ENCODE measurements at regions not wholly inside any gene's neighbourhood (a gene's known extent, or its start where the extent isn't known, plus 50 kb on each side); places are given as distances from the start of the nearest gene placed in this dataset.

GRCh38 chr14:104448321-104448720 lies 131.2 kb upstream of the C14orf180 start:
- TF ChIP-seq ZNF396 (CRISPR knock-in tag; IDR thresholded peaks at IDR 0.05; ENCODE audit: borderline replicate concordance): no peak
- no peak for TF ChIP-seq CTCF (IDR thresholded peaks at IDR 0.05)
- TF ChIP-seq CREB1 (CRISPR knock-in tag; IDR thresholded peaks at IDR 0.05): no peak
- TF ChIP-seq, protein P1, sequence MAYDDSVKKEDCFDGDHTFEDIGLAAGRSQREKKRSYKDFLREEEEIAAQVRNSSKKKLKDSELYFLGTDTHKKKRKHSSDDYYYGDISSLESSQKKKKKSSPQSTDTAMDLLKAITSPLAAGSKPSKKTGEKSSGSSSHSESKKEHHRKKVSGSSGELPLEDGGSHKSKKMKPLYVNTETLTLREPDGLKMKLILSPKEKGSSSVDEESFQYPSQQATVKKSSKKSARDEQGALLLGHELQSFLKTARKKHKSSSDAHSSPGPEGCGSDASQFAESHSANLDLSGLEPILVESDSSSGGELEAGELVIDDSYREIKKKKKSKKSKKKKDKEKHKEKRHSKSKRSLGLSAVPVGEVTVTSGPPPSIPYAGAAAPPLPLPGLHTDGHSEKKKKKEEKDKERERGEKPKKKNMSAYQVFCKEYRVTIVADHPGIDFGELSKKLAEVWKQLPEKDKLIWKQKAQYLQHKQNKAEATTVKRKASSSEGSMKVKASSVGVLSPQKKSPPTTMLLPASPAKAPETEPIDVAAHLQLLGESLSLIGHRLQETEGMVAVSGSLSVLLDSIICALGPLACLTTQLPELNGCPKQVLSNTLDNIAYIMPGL (CRISPR knock-in tag; IDR thresholded peaks at IDR 0.05): no peak
- no peak for TF ChIP-seq AR (CRISPR knock-in tag; IDR thresholded peaks at IDR 0.05)

Measured in WTC11 (cell line).